ENCODE measurements at regions not wholly inside any gene's neighbourhood (a gene's known extent, or its start where the extent isn't known, plus 50 kb on each side); places are given as distances from the start of the nearest gene placed in this dataset.

- no peak for DNase-seq
- in situ Hi-C loops (cut with HindIII; ENCODE audit: low pct_ligation_motif_present, low sequenced_read_pairs), result no loop called here
Observed at GRCh38 chr11:82559609-82560008, 174.1 kb downstream of the FAM181B start.

GRCh38 chr11:82557274-82557673, 176.4 kb downstream of the FAM181B start:
- in situ Hi-C loops (cut with HindIII; ENCODE audit: low pct_ligation_motif_present, low sequenced_read_pairs), result no loop called here
- no peaks in the 10 kb centered on the region for H3K27me3 ChIP-seq (replicated peaks)
- TF ChIP-seq, protein P1, sequence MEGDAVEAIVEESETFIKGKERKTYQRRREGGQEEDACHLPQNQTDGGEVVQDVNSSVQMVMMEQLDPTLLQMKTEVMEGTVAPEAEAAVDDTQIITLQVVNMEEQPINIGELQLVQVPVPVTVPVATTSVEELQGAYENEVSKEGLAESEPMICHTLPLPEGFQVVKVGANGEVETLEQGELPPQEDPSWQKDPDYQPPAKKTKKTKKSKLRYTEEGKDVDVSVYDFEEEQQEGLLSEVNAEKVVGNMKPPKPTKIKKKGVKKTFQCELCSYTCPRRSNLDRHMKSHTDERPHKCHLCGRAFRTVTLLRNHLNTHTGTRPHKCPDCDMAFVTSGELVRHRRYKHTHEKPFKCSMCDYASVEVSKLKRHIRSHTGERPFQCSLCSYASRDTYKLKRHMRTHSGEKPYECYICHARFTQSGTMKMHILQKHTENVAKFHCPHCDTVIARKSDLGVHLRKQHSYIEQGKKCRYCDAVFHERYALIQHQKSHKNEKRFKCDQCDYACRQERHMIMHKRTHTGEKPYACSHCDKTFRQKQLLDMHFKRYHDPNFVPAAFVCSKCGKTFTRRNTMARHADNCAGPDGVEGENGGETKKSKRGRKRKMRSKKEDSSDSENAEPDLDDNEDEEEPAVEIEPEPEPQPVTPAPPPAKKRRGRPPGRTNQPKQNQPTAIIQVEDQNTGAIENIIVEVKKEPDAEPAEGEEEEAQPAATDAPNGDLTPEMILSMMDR (IDR thresholded peaks at IDR 0.05; ENCODE audit: low read depth, low read length, missing control alignments), result no peak
- DNase-seq, result no peak
- no peak overlapping the region for H3K4me3 ChIP-seq (ENCODE audit: low read depth, low read length)
- H3K27ac ChIP-seq, result no peak overlapping the region
- no peaks in the 10 kb centered on the region for H3K36me3 ChIP-seq (replicated peaks)

More at GRCh38 chr11:82559609-82560008, 174.1 kb downstream of the FAM181B start:
- TF ChIP-seq, protein P1 (IDR thresholded peaks at IDR 0.05; ENCODE audit: low read depth, low read length, missing control alignments), result no peak
- no peaks in the 10 kb centered on the region for H3K27me3 ChIP-seq (replicated peaks)
- no peak overlapping the region for H3K4me3 ChIP-seq (ENCODE audit: low read depth, low read length)
- no peaks in the 10 kb centered on the region for H3K36me3 ChIP-seq (replicated peaks)
- no peak overlapping the region for H3K27ac ChIP-seq

DNA sequence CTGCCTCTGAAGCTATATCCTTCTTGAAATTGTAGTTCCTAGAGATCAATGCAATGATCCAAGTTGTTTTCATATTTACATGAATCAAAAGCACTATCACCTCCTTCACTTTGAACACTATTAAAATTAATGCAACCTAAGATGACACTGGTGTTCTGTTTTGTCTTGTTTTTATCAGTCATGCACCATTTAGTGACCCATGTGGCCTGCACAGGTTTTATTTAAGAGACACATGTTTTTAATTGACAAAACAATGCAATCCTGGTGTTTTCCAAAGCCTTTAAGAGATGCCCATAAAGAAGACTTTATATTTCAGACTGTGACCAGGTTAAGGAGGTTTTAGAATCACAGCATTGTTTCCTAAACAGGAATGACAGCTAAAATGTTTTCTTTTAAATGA, 177.5 kb downstream of the FAM181B start:
- no peak for DNase-seq
- no peaks in the 10 kb centered on the region for H3K36me3 ChIP-seq (replicated peaks)
- TF ChIP-seq, protein P1 (IDR thresholded peaks at IDR 0.05; ENCODE audit: low read depth, low read length, missing control alignments), result no peak
- in situ Hi-C loops (cut with HindIII; ENCODE audit: low pct_ligation_motif_present, low sequenced_read_pairs), result no loop called here
- no peak overlapping the region for H3K4me3 ChIP-seq (ENCODE audit: low read depth, low read length)
- H3K27ac ChIP-seq, result no peak overlapping the region
- H3K27me3 ChIP-seq (replicated peaks), result no peaks in the 10 kb centered on the region

DNA sequence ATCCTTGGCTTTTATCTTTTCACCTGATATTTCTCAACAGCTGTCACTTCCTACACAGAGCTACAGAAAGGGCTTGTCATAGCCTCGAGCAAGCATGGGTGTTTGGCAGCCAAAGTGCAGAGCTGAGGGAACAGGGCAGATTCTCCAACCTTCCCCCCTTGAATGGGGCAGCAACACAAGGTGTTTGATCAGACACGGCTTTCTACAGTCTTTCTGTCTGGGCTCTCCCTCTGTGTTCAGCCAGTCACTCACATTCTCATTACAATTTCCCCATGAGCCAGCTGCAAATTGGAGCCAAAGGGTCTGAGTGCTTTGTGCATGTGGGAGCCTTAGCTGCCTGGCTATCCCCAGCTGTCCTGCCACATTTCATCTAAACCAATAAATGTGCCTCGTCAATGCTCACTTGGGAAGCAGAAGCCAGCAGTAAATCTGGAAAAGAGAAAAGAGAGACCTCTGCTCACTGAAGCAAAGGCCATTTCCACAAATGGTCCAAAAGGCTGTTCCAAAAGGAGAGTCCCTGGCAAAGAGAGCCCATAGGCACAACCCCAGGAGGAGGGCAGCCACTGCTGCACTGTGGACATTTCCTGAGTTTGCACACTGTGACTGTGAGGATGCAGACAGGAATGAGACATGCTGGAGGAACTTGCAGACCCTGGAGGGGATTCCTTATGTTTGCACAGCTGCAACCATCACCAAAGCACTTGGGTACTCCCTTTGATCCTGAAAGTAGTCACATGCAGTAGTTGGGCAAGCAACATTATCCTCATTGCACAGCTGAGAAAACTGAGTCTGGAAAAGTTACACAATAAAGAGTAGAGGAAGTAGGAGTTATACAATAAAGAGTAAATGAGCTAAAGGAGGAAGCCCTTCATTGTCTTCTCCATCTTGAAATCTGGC, 186.8 kb downstream of the FAM181B start:
- H3K4me3 ChIP-seq (ENCODE audit: low read depth, low read length), result no peak overlapping the region
- in situ Hi-C loops (cut with HindIII; ENCODE audit: low pct_ligation_motif_present, low sequenced_read_pairs), result no loop called here
- TF ChIP-seq, protein P1 (IDR thresholded peaks at IDR 0.05; ENCODE audit: low read depth, low read length, missing control alignments), result no peak

DNA sequence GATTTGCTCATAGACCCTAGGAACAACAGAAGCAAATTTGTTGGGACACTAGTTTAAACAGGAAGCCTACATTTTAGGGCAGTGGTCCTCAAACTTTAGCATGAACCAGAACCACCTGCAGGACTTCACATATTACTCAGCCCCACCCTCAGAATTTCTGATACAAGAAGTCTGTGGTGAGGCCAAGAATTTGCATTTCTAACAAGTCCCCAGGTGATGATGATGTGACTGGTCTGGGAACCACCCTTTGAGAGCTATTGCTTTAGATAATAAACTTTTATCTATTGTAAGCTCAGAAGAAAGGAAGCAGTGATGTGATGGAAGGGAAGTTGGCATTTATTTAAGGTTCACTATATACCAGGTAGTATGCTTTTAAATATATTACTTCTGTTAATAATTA, 194.0 kb downstream of the FAM181B start:
- Histone ChIP-seq H3K36me3 (replicated peaks) (no peaks in the 10 kb centered on the region), H3K27me3 (replicated peaks) (no peaks in the 10 kb centered on the region), H3K27ac (no peak overlapping the region), H3K4me3 (ENCODE audit: low read depth, low read length) (no peak overlapping the region)
- TF ChIP-seq, protein P1 (IDR thresholded peaks at IDR 0.05; ENCODE audit: low read depth, low read length, missing control alignments), result no peak
- DNase-seq, result no peak
- in situ Hi-C loops (cut with HindIII; ENCODE audit: low pct_ligation_motif_present, low sequenced_read_pairs), result no loop called here

More for the DNA sequence above, 186.8 kb downstream of the FAM181B start:
- Histone ChIP-seq H3K27ac (no peak overlapping the region), H3K27me3 (replicated peaks) (no peaks in the 10 kb centered on the region), H3K36me3 (replicated peaks) (no peaks in the 10 kb centered on the region)
- DNase-seq, result no peak

All from brain microvascular endothelial cell (primary cell).